Natural killer cell (primary cell): ENCODE measurements at regions not wholly inside any gene's neighbourhood (a gene's known extent, or its start where the extent isn't known, plus 50 kb on each side); places are given as distances from the start of the nearest gene placed in this dataset.

Experiments
- ATAC-seq, 3 donors: fragments of 150-1000 bp in 2 of 3; fragments of 200-7000 bp in 1 of 3; cut with Tn5 transposase; 1 replicate in 1 of 3; 2 replicates in 2 of 3; pipeline ENCODE4 v1.10.0; 2021; ENCODE audit warnings: mild to moderate bottlenecking in 2 of 3, moderate library complexity in 2 of 3
- DNase-seq, 2 donors: peaks; one replicate each; pipeline versions ENCODE4 v3.0.0 to v3.0.0-alpha.2; 2013 to 2021; ENCODE audit warnings: mixed read lengths in 1 of 2
- H3K27ac ChIP-seq: one replicate; pipeline ENCODE4 v1.5.1; 2013; ENCODE audit warnings: mild to moderate bottlenecking, low read length
- H3K27me3 ChIP-seq: one replicate; pipeline ENCODE4 v1.6.1; 2013; ENCODE audit warnings: low read length; ENCODE audit not compliant: control insufficient read depth, insufficient read depth
- H3K36me3 ChIP-seq: one replicate; pipeline ENCODE4 v1.6.1; 2013; ENCODE audit warnings: low read length; ENCODE audit not compliant: control insufficient read depth, insufficient read depth
- H3K4me1 ChIP-seq: one replicate; pipeline ENCODE4 v1.6.1; 2013; ENCODE audit warnings: low read length; ENCODE audit not compliant: control insufficient read depth, insufficient read depth
- H3K4me3 ChIP-seq: one replicate; pipeline ENCODE4 v1.5.1; 2013; ENCODE audit warnings: low read length
- H3K9me3 ChIP-seq: one replicate; pipeline ENCODE4 v1.6.1; 2013; ENCODE audit warnings: low read length; ENCODE audit not compliant: control insufficient read depth, insufficient read depth
- H3K27ac Mint-ChIP-seq, 2 donors: one replicate each; pipeline ENCODE4 v1.8.0; 2022; ENCODE audit warnings: mild to moderate bottlenecking in 2 of 2, mixed read lengths in 2 of 2, moderate library complexity in 1 of 2
- H3K27me3 Mint-ChIP-seq, 2 donors: one replicate each; pipeline ENCODE4 v1.8.0; 2022; ENCODE audit warnings: low read depth in 2 of 2, mixed read lengths in 2 of 2
- H3K36me3 Mint-ChIP-seq: one replicate; pipeline ENCODE4 v1.8.0; 2022; ENCODE audit warnings: mixed read lengths
- H3K4me1 Mint-ChIP-seq, 2 donors: one replicate each; pipeline ENCODE4 v1.8.0; 2022; ENCODE audit warnings: mixed read lengths in 2 of 2
- H3K4me3 Mint-ChIP-seq: one replicate; pipeline ENCODE4 v1.8.0; 2022; ENCODE audit warnings: mild to moderate bottlenecking, moderate library complexity, mixed read lengths
- H3K9me3 Mint-ChIP-seq, 2 donors: one replicate each; pipeline ENCODE4 v1.8.0; 2022; ENCODE audit warnings: mixed read lengths in 2 of 2
- WGBS: methylation state at CpG from one replicate; pipeline ENCODE4 v1.1.7; 2013; ENCODE audit warnings: missing lambda C conversion rate; ENCODE audit not compliant: insufficient coverage; 5-methylcytosine and 5-hydroxymethylcytosine counted together
- intact Hi-C: fragments of 100-400 bp; cut with micrococcal nuclease; formaldehyde crosslinking; loops from one replicate; pipeline ENCODE4 v1.14.2; 2022
- TF ChIP-seq, protein P1 (sequence below): fragments of 200-600 bp; IDR thresholded peaks from one replicate; pipeline ENCODE4 v1.8.0; 2022; ENCODE audit warnings: antibody characterized with exemption

GRCh38 chr13:103174966-103175365 lies 108.7 kb upstream of the SLC10A2 start:
- H3K27ac ChIP-seq: no peak overlapping the region
- TF ChIP-seq, protein P1, sequence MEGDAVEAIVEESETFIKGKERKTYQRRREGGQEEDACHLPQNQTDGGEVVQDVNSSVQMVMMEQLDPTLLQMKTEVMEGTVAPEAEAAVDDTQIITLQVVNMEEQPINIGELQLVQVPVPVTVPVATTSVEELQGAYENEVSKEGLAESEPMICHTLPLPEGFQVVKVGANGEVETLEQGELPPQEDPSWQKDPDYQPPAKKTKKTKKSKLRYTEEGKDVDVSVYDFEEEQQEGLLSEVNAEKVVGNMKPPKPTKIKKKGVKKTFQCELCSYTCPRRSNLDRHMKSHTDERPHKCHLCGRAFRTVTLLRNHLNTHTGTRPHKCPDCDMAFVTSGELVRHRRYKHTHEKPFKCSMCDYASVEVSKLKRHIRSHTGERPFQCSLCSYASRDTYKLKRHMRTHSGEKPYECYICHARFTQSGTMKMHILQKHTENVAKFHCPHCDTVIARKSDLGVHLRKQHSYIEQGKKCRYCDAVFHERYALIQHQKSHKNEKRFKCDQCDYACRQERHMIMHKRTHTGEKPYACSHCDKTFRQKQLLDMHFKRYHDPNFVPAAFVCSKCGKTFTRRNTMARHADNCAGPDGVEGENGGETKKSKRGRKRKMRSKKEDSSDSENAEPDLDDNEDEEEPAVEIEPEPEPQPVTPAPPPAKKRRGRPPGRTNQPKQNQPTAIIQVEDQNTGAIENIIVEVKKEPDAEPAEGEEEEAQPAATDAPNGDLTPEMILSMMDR: no peak
- H3K4me1 Mint-ChIP-seq: no peaks in the 10 kb centered on the region
- intact Hi-C loops: no loop called here
- no peak overlapping the region for H3K4me3 Mint-ChIP-seq
- 91% methylated on average over 4 of the region's 6 CpGs for WGBS
- no peaks in the 10 kb centered on the region for H3K9me3 ChIP-seq
- no peak overlapping the region for H3K27ac Mint-ChIP-seq
- DNase-seq (no peak), ATAC-seq (no peak)
- no peaks in the 10 kb centered on the region for H3K27me3 ChIP-seq
- no peaks in the 10 kb centered on the region for H3K4me1 ChIP-seq
- no peaks in the 10 kb centered on the region for H3K36me3 Mint-ChIP-seq
- H3K4me3 ChIP-seq: no peak overlapping the region
- no peaks in the 10 kb centered on the region for H3K36me3 ChIP-seq
- H3K9me3 Mint-ChIP-seq: peaks cover 2 to 3% of the 10 kb centered on the region in 2 donors
- no peaks in the 10 kb centered on the region for H3K27me3 Mint-ChIP-seq

- no peaks in the 10 kb centered on the region for H3K4me1 Mint-ChIP-seq
- WGBS: 93% methylated on average over 13 of the region's 16 CpGs
- no peak overlapping the region for H3K27ac Mint-ChIP-seq
- intact Hi-C loops: no loop called here
- no peak for ATAC-seq
- Histone ChIP-seq H3K4me1 (no peaks in the 10 kb centered on the region), H3K9me3 (no peaks in the 10 kb centered on the region), H3K27ac (no peak overlapping the region), H3K36me3 (no peaks in the 10 kb centered on the region), H3K27me3 (no peaks in the 10 kb centered on the region), H3K4me3 (no peak overlapping the region)
- H3K27me3 Mint-ChIP-seq: no peaks in the 10 kb centered on the region
- no peak for DNase-seq
- TF ChIP-seq, protein P1: no peak
- no peak overlapping the region for H3K4me3 Mint-ChIP-seq
- H3K36me3 Mint-ChIP-seq: no peaks in the 10 kb centered on the region
- H3K9me3 Mint-ChIP-seq: peaks cover 3 to 6% of the 10 kb centered on the region in 2 donors
These were observed 102.8 kb upstream of the SLC10A2 start for GRCh38 chr13:103168901-103169508.

DNA sequence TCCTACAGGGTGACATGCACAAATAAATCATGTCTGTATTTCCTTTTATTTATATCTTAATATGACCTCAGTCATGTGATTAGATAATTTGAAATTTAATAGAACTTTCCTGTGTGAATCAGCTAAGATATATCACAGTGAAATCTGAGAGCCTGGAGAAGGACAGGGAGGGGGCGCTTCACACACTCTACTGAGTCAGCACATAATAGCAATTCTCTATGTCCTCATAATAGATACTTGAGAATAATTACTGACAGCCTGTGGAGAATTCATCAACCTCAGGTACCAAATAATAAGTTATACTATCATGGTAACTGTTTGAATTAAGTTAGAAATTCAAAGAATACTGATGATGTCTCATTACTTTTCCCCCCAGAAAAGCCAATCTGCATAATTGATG lies 98.0 kb upstream of the SLC10A2 start:
- TF ChIP-seq, protein P1: no peak
- H3K9me3 Mint-ChIP-seq: peaks cover 3% of the 10 kb centered on the region in 2 donors

GRCh38 chr13:103161476-103161875 lies 95.3 kb upstream of the SLC10A2 start:
- ATAC-seq: no peak
- no peak overlapping the region for H3K4me3 Mint-ChIP-seq
- H3K4me3 ChIP-seq: no peak overlapping the region
- no peaks in the 10 kb centered on the region for H3K4me1 Mint-ChIP-seq
- no peak overlapping the region for H3K27ac Mint-ChIP-seq
- H3K36me3 ChIP-seq: no peaks in the 10 kb centered on the region
- H3K27me3 ChIP-seq: no peaks in the 10 kb centered on the region
- intact Hi-C loops: no loop called here
- DNase-seq: no peak
- H3K9me3 Mint-ChIP-seq: peaks cover 0 to 2% of the 10 kb centered on the region in 2 donors
- H3K27me3 Mint-ChIP-seq: no peaks in the 10 kb centered on the region
- 72% methylated on average over 3 of the region's 3 CpGs for WGBS
- H3K9me3 ChIP-seq: no peaks in the 10 kb centered on the region
- H3K27ac ChIP-seq: no peak overlapping the region
- H3K4me1 ChIP-seq: no peaks in the 10 kb centered on the region
- no peaks in the 10 kb centered on the region for H3K36me3 Mint-ChIP-seq
- TF ChIP-seq, protein P1: no peak

More for the DNA sequence above, 98.0 kb upstream of the SLC10A2 start:
- WGBS: no CpG with 5 or more reads among the region's 1 CpG
- no peak overlapping the region for H3K27ac ChIP-seq
- H3K36me3 ChIP-seq: no peaks in the 10 kb centered on the region
- no peak overlapping the region for H3K27ac Mint-ChIP-seq
- H3K27me3 ChIP-seq: no peaks in the 10 kb centered on the region
- ATAC-seq: no peak
- no peak overlapping the region for H3K4me3 ChIP-seq
- intact Hi-C loops: no loop called here
- no peaks in the 10 kb centered on the region for H3K36me3 Mint-ChIP-seq
- H3K4me1 Mint-ChIP-seq: no peaks in the 10 kb centered on the region
- DNase-seq: no peak
- H3K9me3 ChIP-seq: no peaks in the 10 kb centered on the region
- H3K4me1 ChIP-seq: no peaks in the 10 kb centered on the region
- no peaks in the 10 kb centered on the region for H3K27me3 Mint-ChIP-seq
- H3K4me3 Mint-ChIP-seq: no peak overlapping the region
